B cell (primary cell): ENCODE measurements at regions not wholly inside any gene's neighbourhood (a gene's known extent, or its start where the extent isn't known, plus 50 kb on each side); places are given as distances from the start of the nearest gene placed in this dataset.

Experiments
- ATAC-seq: fragments of 200-7000 bp; cut with Tn5 transposase; one replicate; pipeline ENCODE4 v1.10.0; 2021; ENCODE audit warnings: low read depth, mild to moderate bottlenecking, moderate number of reproducible peaks, moderate library complexity
- CTCF ChIA-PET: fragments of 350-600 bp; sonication (Branson Sonifier 250); formaldehyde crosslinking; loops from one replicate; lab custom pipeline; 2021; ENCODE audit warnings: antibody characterized with exemption, inconsistent platforms; lab: Charles Lee
- POLR2A ChIA-PET: fragments of 350-600 bp; sonication (Branson Sonifier 250); formaldehyde crosslinking; loops from one replicate; lab custom pipeline; 2021; ENCODE audit warnings: antibody characterized with exemption; lab: Charles Lee
- DNase-seq: peaks from one replicate; pipeline ENCODE4 v3.0.0; 2013
- H2AFZ ChIP-seq: 2 replicates; pipeline ENCODE4 v1.6.1; 2012; ENCODE audit warnings: mild to moderate bottlenecking, low read depth, low read length; ENCODE audit not compliant: insufficient read depth, poor library complexity, severe bottlenecking
- H3K27ac ChIP-seq, 2 donors: 1 replicate in 1 of 2; 2 replicates in 1 of 2; pipeline ENCODE4 v1.5.1; 2012 to 2013; ENCODE audit warnings: low read length in 2 of 2, mild to moderate bottlenecking in 2 of 2, moderate library complexity in 1 of 2
- H3K27me3 ChIP-seq, 4 experiments: fragments of 200-600 bp in 1 of 4; sonication (generic) in 1 of 4; replicated peaks in 1 of 4; 1 replicate in 2 of 4; 2 replicates in 2 of 4; pipeline versions ENCODE4 v1.6.1 to v1.7.0; 2013 to 2016; ENCODE audit warnings: low read length in 3 of 4, mild to moderate bottlenecking in 2 of 4, mixed read lengths in 1 of 4, moderate library complexity in 1 of 4; ENCODE audit not compliant: insufficient read depth in 4 of 4, control insufficient read depth in 3 of 4; ENCODE audit errors: control extremely low read depth in 1 of 4
- H3K36me3 ChIP-seq, 2 experiments: replicated peaks in 1 of 2; 1 replicate in 1 of 2; 2 replicates in 1 of 2; pipeline versions ENCODE4 v1.6.1 to v1.7.1; 2013; ENCODE audit warnings: low read length in 1 of 2; ENCODE audit not compliant: insufficient read depth in 2 of 2, control insufficient read depth in 1 of 2; ENCODE audit errors: control extremely low read depth in 1 of 2, extremely low read depth in 1 of 2
- H3K4me1 ChIP-seq, 2 donors: fragments of 200-600 bp in 1 of 2; sonication (generic) in 1 of 2; 1 replicate in 1 of 2; 2 replicates in 1 of 2; pipeline versions ENCODE4 v1.5.1 to v1.6.1; 2013 to 2017; ENCODE audit warnings: low read length in 2 of 2; ENCODE audit not compliant: control insufficient read depth in 2 of 2, insufficient read depth in 2 of 2
- H3K4me2 ChIP-seq: replicated peaks from 2 replicates; pipeline ENCODE3; 2012; ENCODE audit warnings: mild to moderate bottlenecking, low read depth, low read length; ENCODE audit not compliant: poor library complexity, severe bottlenecking
- H3K4me3 ChIP-seq, 5 experiments: fragments of 200-600 bp in 1 of 5; sonication (generic) in 1 of 5; 1 replicate in 3 of 5; 2 replicates in 2 of 5; pipeline versions ENCODE4 v1.5.1 to v1.7.0; 2011 to 2016; ENCODE audit warnings: low read length in 4 of 5, mild to moderate bottlenecking in 4 of 5, low read depth in 2 of 5, control low read depth in 1 of 5, moderate library complexity in 1 of 5; ENCODE audit not compliant: insufficient read depth in 1 of 5; ENCODE audit errors: control extremely low read depth in 1 of 5, extremely low read depth in 1 of 5
- H3K79me2 ChIP-seq: fragments of 200-600 bp; sonication (generic); one replicate; pipeline ENCODE4 v1.6.0; 2016; ENCODE audit warnings: low read length; ENCODE audit not compliant: control insufficient read depth, insufficient read depth
- H3K9ac ChIP-seq: fragments of 200-600 bp; sonication (generic); 2 replicates; pipeline ENCODE4 v1.6.1; 2017; ENCODE audit warnings: mild to moderate bottlenecking, low read length, moderate library complexity
- H3K9me3 ChIP-seq, 3 donors: one replicate each; pipeline versions ENCODE4 v1.6.1 to v1.7.1; 2013; ENCODE audit warnings: low read length in 2 of 3; ENCODE audit not compliant: control insufficient read depth in 2 of 3, insufficient read depth in 1 of 3; ENCODE audit errors: control extremely low read depth in 1 of 3
- H4K20me1 ChIP-seq: 2 replicates; pipeline ENCODE4 v1.6.0; 2012; ENCODE audit warnings: mild to moderate bottlenecking, low read length; ENCODE audit not compliant: insufficient read depth, control insufficient read depth, poor library complexity, severe bottlenecking
- H3K27ac Mint-ChIP-seq: one replicate; pipeline ENCODE4 v1.8.0; 2021; ENCODE audit warnings: mixed read lengths
- H3K27me3 Mint-ChIP-seq: one replicate; pipeline ENCODE4 v1.8.0; 2021; ENCODE audit warnings: mixed read lengths
- H3K4me1 Mint-ChIP-seq: one replicate; pipeline ENCODE4 v1.8.0; 2021; ENCODE audit warnings: mixed read lengths
- H3K4me3 Mint-ChIP-seq: one replicate; pipeline ENCODE4 v1.8.0; 2021; ENCODE audit warnings: mixed read lengths
- H3K9me3 Mint-ChIP-seq: one replicate; pipeline ENCODE4 v1.8.0; 2022; ENCODE audit warnings: mixed read lengths; ENCODE audit not compliant: insufficient read depth
- CTCF ChIP-seq: fragments of 200-600 bp; IDR thresholded peaks from one replicate; pipeline ENCODE4 v1.8.0; 2022; ENCODE audit warnings: antibody characterized with exemption, mild to moderate bottlenecking
- EZH2 ChIP-seq: IDR thresholded peaks from 2 replicates; pipeline ENCODE4 v1.6.1; 2012; ENCODE audit warnings: borderline replicate concordance, low read depth, mild to moderate bottlenecking, moderate library complexity, low read length; ENCODE audit not compliant: insufficient read depth, poor library complexity, severe bottlenecking
- WGBS: methylation state at CpG from one replicate; pipeline ENCODE4 v1.1.5; 2013; ENCODE audit warnings: missing lambda C conversion rate; ENCODE audit not compliant: insufficient coverage; 5-methylcytosine and 5-hydroxymethylcytosine counted together
- intact Hi-C: fragments of 100-400 bp; cut with micrococcal nuclease; formaldehyde crosslinking; loops from one replicate; pipeline ENCODE4 v1.10.0; 2022

DNA sequence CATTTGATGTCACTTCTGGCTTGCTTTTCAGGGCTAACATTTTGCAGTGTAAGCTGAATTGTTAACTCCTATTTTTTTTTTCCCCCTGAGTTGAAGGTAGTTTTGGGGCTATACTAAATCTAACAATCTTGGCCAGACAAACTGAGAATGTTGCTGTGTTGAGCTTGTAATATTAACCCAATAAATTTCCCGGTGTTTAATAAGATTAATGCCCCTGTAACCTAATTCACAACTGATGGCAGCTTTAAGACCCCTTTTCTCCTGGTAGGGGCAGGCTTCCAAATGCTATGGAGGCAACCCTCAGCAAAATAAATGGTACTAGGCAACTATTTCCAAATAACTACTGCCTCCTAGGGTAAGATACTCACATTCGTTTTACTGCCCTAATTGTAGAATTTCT lies 549.6 kb upstream of the KIF2B start:
- Histone ChIP-seq H2AFZ (no peak overlapping the region), H3K27ac (no peak overlapping the region), H3K36me3 (no peaks in the 10 kb centered on the region), H3K4me1 (no peaks in the 10 kb centered on the region), H3K4me3 (no peak overlapping the region), H3K27me3 (no peaks in the 10 kb centered on the region), H3K9ac (no peak overlapping the region), H3K79me2 (no peaks in the 10 kb centered on the region), H3K9me3 (no peaks in the 10 kb centered on the region), H3K4me2 (no peak overlapping the region), H4K20me1 (no peaks in the 10 kb centered on the region)
- intact Hi-C loops: no loop called here
- Mint-ChIP-seq H3K4me3 (no peak overlapping the region), H3K27me3 (no peaks in the 10 kb centered on the region), H3K27ac (no peak overlapping the region), H3K9me3 (peaks cover 2% of the 10 kb centered on the region), H3K4me1 (no peaks in the 10 kb centered on the region)
- DNase-seq: no peak
- ATAC-seq: no peak
- no peak for TF ChIP-seq CTCF
- TF ChIP-seq EZH2: no peak
- ChIA-PET POLR2A (no interaction called here), CTCF (no interaction called here)
- no CpG with 5 or more reads among the region's 2 CpGs for WGBS

- no peak overlapping the region for H3K4me3 ChIP-seq
- no peaks in the 10 kb centered on the region for H3K36me3 ChIP-seq
- H3K79me2 ChIP-seq: no peaks in the 10 kb centered on the region
- Mint-ChIP-seq H3K4me3 (no peak overlapping the region), H3K9me3 (peaks cover 4% of the 10 kb centered on the region), H3K4me1 (no peaks in the 10 kb centered on the region), H3K27me3 (no peaks in the 10 kb centered on the region), H3K27ac (no peak overlapping the region)
- no peak for TF ChIP-seq EZH2
- no peak for TF ChIP-seq CTCF
- no peak for DNase-seq
- no CpG with 5 or more reads among the region's 1 CpG for WGBS
- H4K20me1 ChIP-seq: no peaks in the 10 kb centered on the region
- H3K27me3 ChIP-seq: no peaks in the 10 kb centered on the region
- no peak overlapping the region for H3K27ac ChIP-seq
- H3K9ac ChIP-seq: no peak overlapping the region
- no peak overlapping the region for H3K4me2 ChIP-seq
- intact Hi-C loops: no loop called here
- ChIA-PET POLR2A (no interaction called here), CTCF (no interaction called here)
- H2AFZ ChIP-seq: no peak overlapping the region
- H3K9me3 ChIP-seq: no peaks in the 10 kb centered on the region
- no peak for ATAC-seq
- no peaks in the 10 kb centered on the region for H3K4me1 ChIP-seq
Observed at GRCh38 chr17:53270936-53271335, 551.8 kb upstream of the KIF2B start.
